ENCODE measurements at regions not wholly inside any gene's neighbourhood (a gene's known extent, or its start where the extent isn't known, plus 50 kb on each side); places are given as distances from the start of the nearest gene placed in this dataset.

DNA sequence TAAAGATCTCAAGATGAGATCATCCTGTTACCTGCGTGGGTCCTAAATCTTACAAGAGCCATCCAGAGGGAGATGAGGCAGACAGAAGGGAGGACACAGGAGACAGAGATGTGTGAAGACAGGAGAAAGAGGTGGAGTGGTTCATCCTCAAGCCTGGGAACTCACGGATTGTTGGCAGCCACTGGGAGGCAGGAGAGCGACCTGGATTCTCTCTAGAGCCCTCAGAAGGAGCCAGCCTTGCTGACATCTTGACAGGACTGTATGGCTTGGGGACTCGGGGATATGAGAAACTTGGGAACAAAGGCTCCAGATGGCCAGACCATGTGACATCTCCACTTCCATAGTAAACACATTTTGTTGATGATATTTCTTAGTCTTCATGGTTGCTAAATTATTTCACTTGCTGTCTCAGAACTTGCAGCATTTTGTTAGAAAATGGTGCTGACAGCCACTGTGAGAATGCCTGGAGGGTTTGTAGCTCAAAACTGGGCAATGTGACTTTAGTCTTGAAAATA, 57.8 kb upstream of the MC2R start:
- Histone ChIP-seq H3K9me3 (replicated peaks in 1 of 3) (no peaks in the 10 kb centered on the region), H3K36me3 (replicated peaks in 1 of 2) (no peaks in the 10 kb centered on the region), H3K4me1 (replicated peaks in 1 of 2) (no peaks in the 10 kb centered on the region), H3K27ac (no peak overlapping the region), H3K4me3 (no peak overlapping the region), H3K27me3 (no peaks in the 10 kb centered on the region)
- TF ChIP-seq POLR2A (IDR thresholded peaks at IDR 0.05): no peak
- TF ChIP-seq, protein P1, sequence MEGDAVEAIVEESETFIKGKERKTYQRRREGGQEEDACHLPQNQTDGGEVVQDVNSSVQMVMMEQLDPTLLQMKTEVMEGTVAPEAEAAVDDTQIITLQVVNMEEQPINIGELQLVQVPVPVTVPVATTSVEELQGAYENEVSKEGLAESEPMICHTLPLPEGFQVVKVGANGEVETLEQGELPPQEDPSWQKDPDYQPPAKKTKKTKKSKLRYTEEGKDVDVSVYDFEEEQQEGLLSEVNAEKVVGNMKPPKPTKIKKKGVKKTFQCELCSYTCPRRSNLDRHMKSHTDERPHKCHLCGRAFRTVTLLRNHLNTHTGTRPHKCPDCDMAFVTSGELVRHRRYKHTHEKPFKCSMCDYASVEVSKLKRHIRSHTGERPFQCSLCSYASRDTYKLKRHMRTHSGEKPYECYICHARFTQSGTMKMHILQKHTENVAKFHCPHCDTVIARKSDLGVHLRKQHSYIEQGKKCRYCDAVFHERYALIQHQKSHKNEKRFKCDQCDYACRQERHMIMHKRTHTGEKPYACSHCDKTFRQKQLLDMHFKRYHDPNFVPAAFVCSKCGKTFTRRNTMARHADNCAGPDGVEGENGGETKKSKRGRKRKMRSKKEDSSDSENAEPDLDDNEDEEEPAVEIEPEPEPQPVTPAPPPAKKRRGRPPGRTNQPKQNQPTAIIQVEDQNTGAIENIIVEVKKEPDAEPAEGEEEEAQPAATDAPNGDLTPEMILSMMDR (IDR thresholded peaks at IDR 0.05): no peak
- 46 to 59% (median 57%) methylated on average over 4 of the region's 4 CpGs for WGBS, 4 donors
- no peak for DNase-seq
- intact Hi-C loops (cut with DNase I): loop anchor here in 1 of 2 donors (10.0 kb wide), 1 partner anchor 58 kb away; the partner anchor contains the start of gene MC2R
